CD1c-positive myeloid dendritic cell (primary cell): ENCODE measurements at regions not wholly inside any gene's neighbourhood (a gene's known extent, or its start where the extent isn't known, plus 50 kb on each side); places are given as distances from the start of the nearest gene placed in this dataset.

Experiments used
- DNase-seq: peaks from one replicate; pipeline ENCODE4 v3.0.0-alpha.2; 2016; ENCODE audit errors: extremely low spot score

DNA sequence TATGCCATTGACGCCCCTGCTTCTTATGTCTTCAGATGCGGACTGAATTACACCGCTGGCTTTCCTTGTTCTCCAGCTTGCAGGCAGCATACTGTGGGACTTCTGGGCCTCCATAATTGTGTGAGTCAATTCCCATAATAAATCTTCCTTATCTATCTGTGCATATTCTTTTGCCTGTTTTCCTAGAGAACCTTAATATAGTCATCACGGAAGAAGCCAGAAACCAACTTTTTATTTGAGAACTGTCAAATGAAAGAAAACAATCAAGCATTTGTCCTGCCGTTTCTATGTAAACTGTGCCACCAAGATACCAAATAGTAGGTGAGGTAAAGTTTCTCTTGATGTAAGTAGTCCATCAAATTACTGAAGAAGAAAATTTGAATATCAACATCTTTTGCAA lies 51.8 kb upstream of the B3GALNT1 start:
- no peak for DNase-seq

DNA sequence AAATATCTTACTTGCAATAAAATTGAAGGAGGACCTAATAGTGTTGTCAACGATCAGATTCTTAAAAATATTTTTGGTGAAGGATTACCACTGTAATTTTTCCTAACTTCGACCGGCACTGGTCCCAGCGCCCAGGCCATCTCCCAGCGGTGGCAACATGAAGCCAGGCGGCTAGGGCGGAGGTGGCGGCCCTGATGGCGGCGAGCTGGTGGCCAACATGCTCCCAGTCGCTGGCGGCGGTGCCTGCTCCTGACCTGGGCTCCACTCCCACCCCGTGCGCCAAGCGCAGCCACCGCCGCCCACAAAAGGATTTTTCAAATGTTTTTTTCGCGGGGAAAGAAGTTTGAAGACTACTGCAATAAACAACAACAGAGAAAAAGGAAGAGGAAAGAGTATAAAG lies 56.5 kb upstream of the B3GALNT1 start:
- DNase-seq: no peak

DNA sequence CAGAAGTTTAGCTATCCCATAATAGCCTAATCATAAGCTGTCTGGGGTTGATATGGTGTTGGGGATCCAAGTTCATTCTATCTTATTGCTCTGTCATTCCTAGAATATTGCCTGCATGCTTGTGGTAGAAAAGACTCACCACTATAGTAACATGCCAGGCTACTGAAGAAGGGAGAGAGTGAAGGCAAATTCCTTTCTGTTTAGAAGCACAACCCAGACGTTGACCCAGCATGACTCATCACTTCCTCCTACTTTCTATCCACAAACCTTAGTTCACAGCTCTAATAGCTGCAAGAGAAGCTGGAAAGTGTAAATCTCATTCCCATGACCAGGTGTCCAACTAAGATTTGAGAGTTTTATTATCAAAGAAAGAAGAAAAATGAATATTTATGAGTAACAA lies 57.8 kb upstream of the NMD3 start:
- no peak for DNase-seq

DNA sequence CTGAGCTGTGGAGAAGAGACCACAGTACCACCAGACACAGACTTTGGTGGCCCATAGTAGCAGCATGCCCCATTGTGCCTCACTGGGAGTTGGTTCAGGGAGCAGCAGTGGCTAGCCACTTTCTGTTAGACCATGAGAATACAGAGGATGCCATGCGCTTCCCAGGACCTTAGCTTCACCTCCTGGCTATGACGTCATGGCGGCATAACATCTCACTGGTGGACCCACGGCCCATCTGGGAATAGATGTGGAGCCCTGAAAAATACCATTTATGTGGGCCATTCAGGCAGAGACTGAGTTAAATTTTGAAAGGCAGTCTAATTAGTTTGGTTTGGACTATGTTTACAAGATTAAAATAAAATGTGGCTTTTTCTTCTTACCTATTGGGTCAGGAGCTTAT lies 55.1 kb upstream of the NMD3 start:
- DNase-seq: no peak

DNA sequence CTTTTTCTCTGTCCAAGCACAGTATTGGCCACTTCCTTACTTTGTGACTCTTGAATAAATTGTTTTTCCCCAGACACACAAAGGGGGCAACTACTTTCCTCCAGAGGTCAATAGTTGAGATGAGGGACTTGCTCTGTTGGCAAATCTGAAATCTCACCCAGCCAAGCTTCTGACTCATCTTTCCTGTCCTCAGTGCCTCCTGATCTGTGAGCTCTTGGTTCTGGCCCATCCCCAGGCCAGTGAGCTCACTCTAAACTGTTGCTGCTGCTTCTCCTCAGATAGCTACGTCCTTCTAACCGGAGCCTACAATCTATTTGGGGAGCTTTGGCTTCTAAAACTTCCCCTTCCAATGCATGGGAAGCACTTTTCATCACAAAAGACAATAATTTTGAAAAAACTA lies 50.0 kb upstream of the NMD3 start:
- DNase-seq: peak; percentile 5
